HEK293 (cell line): ENCODE measurements at regions not wholly inside any gene's neighbourhood (a gene's known extent, or its start where the extent isn't known, plus 50 kb on each side); places are given as distances from the start of the nearest gene placed in this dataset.

ENCODE experiments used
- CTCF ChIA-PET: fragments of 350-600 bp; formaldehyde crosslinking; extraction: SDS; loops from one replicate; lab custom pipeline; 2021; ENCODE audit warnings: antibody characterized with exemption; lab: Yijun Ruan, JAX
- POLR2A ChIA-PET: fragments of 300-600 bp; formaldehyde crosslinking; extraction: SDS; loops from one replicate; lab custom pipeline; 2020; ENCODE audit warnings: antibody characterized with exemption, inconsistent platforms; lab: Yijun Ruan, JAX
- H3K27ac ChIP-seq: fragments of 200-500 bp; sonication (Bioruptor generic); 2 replicates; pipeline ENCODE4 v1.5.1; 2014; ENCODE audit warnings: low read depth, low read length, control low read depth, inconsistent platforms; ENCODE audit errors: extremely low read depth
- H3K36me3 ChIP-seq, 2 experiments: fragments of 200-500 bp in 1 of 2; sonication (Bioruptor generic) in 1 of 2; 1 replicate in 1 of 2; 2 replicates in 1 of 2; pipeline ENCODE4 v1.5.1; 2014 to 2017; ENCODE audit warnings: inconsistent platforms in 2 of 2, low read length in 2 of 2; ENCODE audit not compliant: control insufficient read depth in 2 of 2, insufficient read depth in 1 of 2
- H3K4me1 ChIP-seq: fragments of 200-500 bp; sonication (Bioruptor generic); 2 replicates; pipeline ENCODE4 v1.5.1; 2014; ENCODE audit warnings: mild to moderate bottlenecking, low read length, inconsistent platforms; ENCODE audit not compliant: control insufficient read depth, insufficient read depth
- H3K4me3 ChIP-seq: 2 replicates; pipeline ENCODE4 v1.5.1; 2011; ENCODE audit warnings: low read depth, mild to moderate bottlenecking, control low read depth, low read length, moderate library complexity
- H3K9me3 ChIP-seq: fragments of 200-500 bp; sonication (Bioruptor generic); 2 replicates; pipeline ENCODE4 v1.5.1; 2014; ENCODE audit warnings: low read depth, low read length, inconsistent platforms; ENCODE audit not compliant: control insufficient read depth, insufficient read depth
- BCL11A ChIP-seq: fragments of 450-650 bp; formaldehyde crosslinking; IDR thresholded peaks from 2 replicates; pipeline ENCODE4 v1.5.1; 2016; ENCODE audit warnings: low read depth, missing biosample characterization, missing genetic modification characterization
- BCL6B ChIP-seq: fragments of 450-650 bp; formaldehyde crosslinking; IDR thresholded peaks from 2 replicates; pipeline ENCODE4 v1.5.1; 2017; ENCODE audit warnings: missing biosample characterization, missing genetic modification characterization
- GFI1B ChIP-seq: fragments of 450-650 bp; formaldehyde crosslinking; IDR thresholded peaks from 2 replicates; pipeline ENCODE4 v1.5.1; 2016; ENCODE audit warnings: missing biosample characterization, missing genetic modification characterization
- OSR2 ChIP-seq: fragments of 450-650 bp; formaldehyde crosslinking; IDR thresholded peaks from 2 replicates; pipeline ENCODE4 v1.5.1; 2016; ENCODE audit warnings: missing biosample characterization, missing genetic modification characterization
- SP7 ChIP-seq: fragments of 450-650 bp; formaldehyde crosslinking; IDR thresholded peaks from 2 replicates; pipeline ENCODE4 v1.5.1; 2016; ENCODE audit warnings: missing biosample characterization, missing genetic modification characterization
- TCF7L2 ChIP-seq: IDR thresholded peaks from 2 replicates; pipeline ENCODE4 v1.6.1; 2011; ENCODE audit warnings: low read depth, mild to moderate bottlenecking, inconsistent platforms, low read length, moderate library complexity, borderline replicate concordance
- YY2 ChIP-seq: fragments of 450-650 bp; formaldehyde crosslinking; IDR thresholded peaks from 2 replicates; pipeline ENCODE4 v1.5.1; 2016; ENCODE audit warnings: missing biosample characterization, missing genetic modification characterization
- ZBTB6 ChIP-seq: fragments of 450-650 bp; formaldehyde crosslinking; IDR thresholded peaks from 2 replicates; pipeline ENCODE4 v1.5.1; 2017; ENCODE audit warnings: missing biosample characterization, missing genetic modification characterization
- ZBTB7A ChIP-seq: fragments of 450-650 bp; formaldehyde crosslinking; IDR thresholded peaks from 2 replicates; pipeline ENCODE4 v1.5.1; 2016; ENCODE audit warnings: low read depth, missing biosample characterization, missing genetic modification characterization
- ZFP3 ChIP-seq: fragments of 450-650 bp; formaldehyde crosslinking; IDR thresholded peaks from 2 replicates; pipeline ENCODE4 v1.5.1; 2016; ENCODE audit warnings: low read depth, missing biosample characterization, missing genetic modification characterization
- ZNF132 ChIP-seq: fragments of 450-650 bp; formaldehyde crosslinking; IDR thresholded peaks from 2 replicates; pipeline ENCODE4 v1.5.1; 2017; ENCODE audit warnings: missing biosample characterization, missing genetic modification characterization, borderline replicate concordance
- ZNF155 ChIP-seq: fragments of 450-650 bp; formaldehyde crosslinking; IDR thresholded peaks from 2 replicates; pipeline ENCODE4 v1.5.1; 2016; ENCODE audit warnings: missing biosample characterization, missing genetic modification characterization
- ZNF174 ChIP-seq: fragments of 450-650 bp; formaldehyde crosslinking; IDR thresholded peaks from 2 replicates; pipeline ENCODE4 v1.5.0; 2017; ENCODE audit warnings: missing biosample characterization, mild to moderate bottlenecking, missing genetic modification characterization
- ZNF19 ChIP-seq: fragments of 450-650 bp; formaldehyde crosslinking; IDR thresholded peaks from 2 replicates; pipeline ENCODE4; 2016; ENCODE audit warnings: missing biosample characterization, missing genetic modification characterization, low read depth
- ZNF202 ChIP-seq: fragments of 450-650 bp; formaldehyde crosslinking; IDR thresholded peaks from 2 replicates; pipeline ENCODE4 v1.5.1; 2016; ENCODE audit warnings: missing biosample characterization, missing genetic modification characterization, borderline replicate concordance
- ZNF221 ChIP-seq: fragments of 450-650 bp; formaldehyde crosslinking; IDR thresholded peaks from 2 replicates; pipeline ENCODE4 v1.5.1; 2017; ENCODE audit warnings: missing biosample characterization, missing genetic modification characterization, borderline replicate concordance
- ZNF354C ChIP-seq: fragments of 450-650 bp; formaldehyde crosslinking; IDR thresholded peaks from 2 replicates; pipeline ENCODE4 v1.5.1; 2016; ENCODE audit warnings: missing biosample characterization, missing genetic modification characterization, low read depth, borderline replicate concordance
- ZNF48 ChIP-seq: fragments of 450-650 bp; formaldehyde crosslinking; IDR thresholded peaks from 2 replicates; pipeline ENCODE4 v1.5.1; 2016; ENCODE audit warnings: missing biosample characterization, missing genetic modification characterization
- ZNF555 ChIP-seq: fragments of 450-650 bp; formaldehyde crosslinking; conservative IDR thresholded peaks from 2 replicates; pipeline ENCODE4 v1.5.1; 2017; ENCODE audit warnings: missing biosample characterization, mild to moderate bottlenecking, missing genetic modification characterization, inconsistent platforms
- ZNF571 ChIP-seq: fragments of 450-650 bp; formaldehyde crosslinking; IDR thresholded peaks from 2 replicates; pipeline ENCODE4 v1.5.0; 2017; ENCODE audit warnings: missing biosample characterization, missing genetic modification characterization
- ZNF629 ChIP-seq: fragments of 450-650 bp; formaldehyde crosslinking; IDR thresholded peaks from 2 replicates; pipeline ENCODE4 v1.5.1; 2017; ENCODE audit warnings: missing biosample characterization, missing genetic modification characterization
- ZNF658 ChIP-seq: fragments of 450-650 bp; formaldehyde crosslinking; IDR thresholded peaks from 2 replicates; pipeline ENCODE4; 2016; ENCODE audit warnings: missing biosample characterization, missing genetic modification characterization
- ZNF76 ChIP-seq: fragments of 450-650 bp; formaldehyde crosslinking; IDR thresholded peaks from 2 replicates; pipeline ENCODE4; 2016; ENCODE audit warnings: low read depth, missing biosample characterization, missing genetic modification characterization, borderline replicate concordance
- ZNF776 ChIP-seq: fragments of 450-650 bp; formaldehyde crosslinking; IDR thresholded peaks from 2 replicates; pipeline ENCODE4 v1.5.0; 2017; ENCODE audit warnings: missing biosample characterization, missing genetic modification characterization, borderline replicate concordance
- ZNF843 ChIP-seq: fragments of 450-650 bp; formaldehyde crosslinking; IDR thresholded peaks from 2 replicates; pipeline ENCODE4 v1.5.1; 2016; ENCODE audit warnings: missing biosample characterization, missing genetic modification characterization
- ZSCAN16 ChIP-seq: fragments of 450-650 bp; formaldehyde crosslinking; IDR thresholded peaks from 2 replicates; pipeline ENCODE4 v1.5.1; 2016; ENCODE audit warnings: missing biosample characterization, missing genetic modification characterization
- TF ChIP-seq, protein P1 (sequence below): fragments of 450-650 bp; formaldehyde crosslinking; IDR thresholded peaks from 2 replicates; pipeline ENCODE4 v1.5.1; 2017; ENCODE audit warnings: missing biosample characterization, missing genetic modification characterization
- TF ChIP-seq, protein P2 (sequence below): fragments of 450-650 bp; formaldehyde crosslinking; IDR thresholded peaks from 2 replicates; pipeline ENCODE4 v1.5.1; 2017; ENCODE audit warnings: missing biosample characterization, missing genetic modification characterization

DNA sequence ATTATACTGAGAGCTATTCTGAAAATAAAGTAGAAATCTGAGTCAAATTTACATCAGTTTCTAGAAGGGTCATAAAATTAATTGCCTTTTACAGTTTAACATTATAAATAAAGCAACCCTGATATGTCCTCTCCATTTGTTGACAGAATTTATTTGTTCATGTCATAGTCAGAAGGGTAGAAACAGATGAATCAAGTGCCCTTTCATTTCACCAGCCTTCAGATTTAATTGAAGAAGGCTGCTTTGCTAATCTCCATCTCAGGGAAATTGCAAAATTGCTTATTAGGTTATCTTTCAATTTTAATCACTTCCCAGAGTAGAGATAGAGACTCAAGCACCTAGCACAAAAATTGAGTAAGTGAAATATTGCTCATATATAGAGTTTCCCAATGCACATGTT lies 76.8 kb downstream of the ATXN7L3B start:
- Histone ChIP-seq H3K27ac (no peak overlapping the region), H3K4me1 (no peaks in the 10 kb centered on the region), H3K4me3 (no peak overlapping the region), H3K9me3 (no peaks in the 10 kb centered on the region)
- POLR2A ChIA-PET, result no interaction called here
- TF ChIP-seq ZNF776, result no peak
- no peak for TF ChIP-seq ZNF76 (tag by site-specific recombination)
- no peak for TF ChIP-seq ZNF221
- TF ChIP-seq BCL6B (tag by site-specific recombination), result no peak
- no peak for TF ChIP-seq ZNF571
- TF ChIP-seq YY2 (tag by site-specific recombination), result no peak
- TF ChIP-seq ZNF174 (tag by site-specific recombination), result no peak
- TF ChIP-seq ZNF658 (tag by site-specific recombination), result no peak
- TF ChIP-seq TCF7L2, result no peak
- TF ChIP-seq, all 188 proteins: peak for 0
- H3K36me3 ChIP-seq, result no peaks in the 10 kb centered on the region
- CTCF ChIA-PET, result no interaction called here

GRCh38 chr12:74619084-74619483 lies 81.4 kb downstream of the ATXN7L3B start:
- Histone ChIP-seq H3K4me1 (no peaks in the 10 kb centered on the region), H3K9me3 (no peaks in the 10 kb centered on the region), H3K27ac (no peak overlapping the region), H3K4me3 (no peak overlapping the region), H3K36me3 (no peaks in the 10 kb centered on the region)
- CTCF ChIA-PET, result no interaction called here
- POLR2A ChIA-PET, result no interaction called here
- TF ChIP-seq ZBTB6 (tag by site-specific recombination) (no peak), ZNF132 (tag by site-specific recombination) (no peak), BCL11A (tag by site-specific recombination) (no peak), ZNF571 (no peak), ZNF354C (tag by site-specific recombination) (no peak), ZNF19 (tag by site-specific recombination) (no peak), TCF7L2 (no peak), ZSCAN16 (tag by site-specific recombination) (no peak), ZNF155 (tag by site-specific recombination) (no peak), ZNF843 (tag by site-specific recombination) (no peak), GFI1B (no peak), ZBTB7A (tag by site-specific recombination) (no peak), ZNF555 (tag by site-specific recombination) (no peak), SP7 (tag by site-specific recombination) (no peak), ZNF48 (tag by site-specific recombination) (no peak), ZNF629 (tag by site-specific recombination) (no peak)

- CTCF ChIA-PET, result no interaction called here
- POLR2A ChIA-PET, result no interaction called here
- Histone ChIP-seq H3K27ac (no peak overlapping the region), H3K36me3 (no peaks in the 10 kb centered on the region), H3K4me1 (no peaks in the 10 kb centered on the region), H3K9me3 (no peaks in the 10 kb centered on the region), H3K4me3 (no peak overlapping the region)
- TF ChIP-seq OSR2 (tag by site-specific recombination) (no peak), ZFP3 (no peak), ZNF555 (tag by site-specific recombination) (no peak), ZNF843 (tag by site-specific recombination) (no peak), ZNF155 (tag by site-specific recombination) (no peak), ZNF202 (no peak)
- TF ChIP-seq, protein P1, sequence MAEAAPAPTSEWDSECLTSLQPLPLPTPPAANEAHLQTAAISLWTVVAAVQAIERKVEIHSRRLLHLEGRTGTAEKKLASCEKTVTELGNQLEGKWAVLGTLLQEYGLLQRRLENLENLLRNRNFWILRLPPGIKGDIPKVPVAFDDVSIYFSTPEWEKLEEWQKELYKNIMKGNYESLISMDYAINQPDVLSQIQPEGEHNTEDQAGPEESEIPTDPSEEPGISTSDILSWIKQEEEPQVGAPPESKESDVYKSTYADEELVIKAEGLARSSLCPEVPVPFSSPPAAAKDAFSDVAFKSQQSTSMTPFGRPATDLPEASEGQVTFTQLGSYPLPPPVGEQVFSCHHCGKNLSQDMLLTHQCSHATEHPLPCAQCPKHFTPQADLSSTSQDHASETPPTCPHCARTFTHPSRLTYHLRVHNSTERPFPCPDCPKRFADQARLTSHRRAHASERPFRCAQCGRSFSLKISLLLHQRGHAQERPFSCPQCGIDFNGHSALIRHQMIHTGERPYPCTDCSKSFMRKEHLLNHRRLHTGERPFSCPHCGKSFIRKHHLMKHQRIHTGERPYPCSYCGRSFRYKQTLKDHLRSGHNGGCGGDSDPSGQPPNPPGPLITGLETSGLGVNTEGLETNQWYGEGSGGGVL, result no peak
- TF ChIP-seq, protein P2, sequence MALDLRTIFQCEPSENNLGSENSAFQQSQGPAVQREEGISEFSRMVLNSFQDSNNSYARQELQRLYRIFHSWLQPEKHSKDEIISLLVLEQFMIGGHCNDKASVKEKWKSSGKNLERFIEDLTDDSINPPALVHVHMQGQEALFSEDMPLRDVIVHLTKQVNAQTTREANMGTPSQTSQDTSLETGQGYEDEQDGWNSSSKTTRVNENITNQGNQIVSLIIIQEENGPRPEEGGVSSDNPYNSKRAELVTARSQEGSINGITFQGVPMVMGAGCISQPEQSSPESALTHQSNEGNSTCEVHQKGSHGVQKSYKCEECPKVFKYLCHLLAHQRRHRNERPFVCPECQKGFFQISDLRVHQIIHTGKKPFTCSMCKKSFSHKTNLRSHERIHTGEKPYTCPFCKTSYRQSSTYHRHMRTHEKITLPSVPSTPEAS (tag by site-specific recombination), result no peak
Measured at GRCh38 chr12:74619884-74620283, 82.2 kb downstream of the ATXN7L3B start.
